SHP77 (cell line): ENCODE measurements at regions not wholly inside any gene's neighbourhood (a gene's known extent, or its start where the extent isn't known, plus 50 kb on each side); places are given as distances from the start of the nearest gene placed in this dataset.

Source experiments
- DNase-seq, 2 experiments: peaks; one replicate each; lab custom pipeline; 2025; lab: John Stamatoyannopoulos, UW

GRCh38 chr4:20643631-20644030, 56.6 kb upstream of the PACRGL start:
- DNase-seq: no peak

DNA sequence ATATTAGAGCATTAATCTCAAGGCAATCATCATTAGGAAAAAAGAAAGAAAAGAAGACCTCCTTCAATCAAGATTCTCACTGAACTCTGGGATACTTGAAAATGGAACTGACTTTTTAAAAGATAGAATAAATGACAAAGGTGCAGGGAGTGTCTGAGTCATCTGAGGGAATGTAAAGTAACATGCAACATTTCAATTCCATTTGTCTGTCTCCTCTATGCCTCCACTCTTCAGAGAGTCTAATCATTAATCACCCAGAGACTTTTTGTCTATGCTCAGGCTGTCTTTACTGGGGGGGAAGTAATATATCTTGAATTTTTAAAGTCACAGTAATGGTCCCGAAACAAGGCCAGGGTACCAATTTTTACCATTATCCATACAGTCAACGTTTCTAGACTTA, 55.0 kb upstream of the PACRGL start:
- DNase-seq: no peak

- DNase-seq: no peak
Measured at GRCh38 chr4:20646287-20646686, 54.0 kb upstream of the PACRGL start.
